ENCODE measurements at regions not wholly inside any gene's neighbourhood (a gene's known extent, or its start where the extent isn't known, plus 50 kb on each side); places are given as distances from the start of the nearest gene placed in this dataset.

DNA sequence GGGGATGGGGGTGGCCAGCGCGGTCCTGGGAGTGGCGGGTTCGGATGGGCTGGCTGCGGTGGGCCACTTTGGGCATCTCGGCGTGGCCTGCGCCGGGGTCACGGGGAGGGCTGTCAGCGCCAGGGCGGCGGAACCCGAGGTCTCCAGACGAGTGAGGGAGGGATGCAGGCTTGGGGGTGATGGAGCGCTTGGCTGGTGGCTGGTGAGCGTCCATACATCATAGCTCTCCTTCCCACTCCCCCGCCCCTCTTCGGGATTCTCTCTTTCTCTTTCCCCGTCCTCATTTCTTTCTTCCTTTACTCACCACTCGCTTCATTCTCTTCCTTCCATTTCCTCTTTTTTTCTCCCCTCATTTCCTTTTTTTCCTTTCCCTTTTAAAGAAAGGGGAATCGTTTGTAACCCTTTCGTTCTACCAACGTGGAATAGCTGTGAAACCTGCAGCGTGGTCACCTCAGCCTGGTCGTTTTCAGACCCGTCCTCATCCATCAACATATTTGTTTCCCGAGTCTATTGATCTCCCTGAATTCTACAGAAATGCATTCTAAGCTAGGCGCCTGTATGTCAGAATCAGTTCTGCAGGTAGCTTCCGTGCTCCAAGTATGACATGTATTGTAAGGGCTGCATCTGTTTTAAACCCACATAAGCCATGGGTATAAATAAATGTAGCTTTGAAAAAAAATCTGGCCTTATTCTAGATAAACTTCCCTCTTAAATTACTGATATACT is 260.3 kb upstream of the E2F7 start:
- POLR2A ChIA-PET = interaction anchor here (0.6 kb wide), 1 partner anchor 351 kb away, joined by 3 read pairs; no protein-coding TSS in a partner anchor
- no peak overlapping the region for H3K4me3 ChIP-seq
- H3K27me3 ChIP-seq (ENCODE audit: control insufficient read depth in 2 of 2, insufficient read depth in 2 of 2, low read length in 2 of 2) = peaks cover 0 to 4% of the 10 kb centered on the region in 2 experiments; a peak in 2 of 5 replicates
- H3K9ac ChIP-seq (ENCODE audit: insufficient read depth in 1 of 2, low read depth in 2 of 2, low read length in 2 of 2) = no peak overlapping the region
- WGBS (ENCODE audit: insufficient coverage, low coverage, missing lambda C conversion rate) = 0% methylated on average over 11 of the region's 30 CpGs
- no peaks in the 10 kb centered on the region for H4K20me1 ChIP-seq (replicated peaks; ENCODE audit: control insufficient read depth, insufficient read depth, low read length)
- H2AFZ ChIP-seq (ENCODE audit: low read depth, low read length) = no peak overlapping the region
- H3K4me2 ChIP-seq (ENCODE audit: insufficient read depth, low read length) = no peak overlapping the region
- ATAC-seq (no peak), FAIRE-seq (no peak), DNase-seq (ENCODE audit: extremely low read depth in 1 of 4, low spot score in 3 of 4) (no peak)
- in situ Hi-C loops (cut with MboI) = no loop called here
- CTCF ChIA-PET (ENCODE audit: low intra/inter-chr PET ratio) = no interaction called here
- H3K9me3 ChIP-seq (replicated peaks; ENCODE audit: control insufficient read depth, insufficient read depth, low read depth, low read length) = no peaks in the 10 kb centered on the region
- no peaks in the 10 kb centered on the region for H3K79me2 ChIP-seq (ENCODE audit: control insufficient read depth, insufficient read depth, low read length)
- no peak overlapping the region for H3K27ac ChIP-seq (ENCODE audit: extremely low read depth, low read depth, low read length)
- intact Hi-C loops (cut with micrococcal nuclease) = loop anchor here (10.0 kb wide), 1 partner anchor 281 kb away; no protein-coding TSS in a partner anchor
- H3K4me1 ChIP-seq (replicated peaks in 1 of 2; ENCODE audit: control insufficient read depth in 2 of 2, insufficient read depth in 2 of 2, low read length in 2 of 2) = peaks cover 0 to 7% of the 10 kb centered on the region in 2 experiments; a peak in 2 of 5 replicates
- no TSS peak for BruUV-seq (replicated peaks)
- no peaks in the 10 kb centered on the region for H3K36me3 ChIP-seq (ENCODE audit: control insufficient read depth, insufficient read depth, low read length)
- H3K9me1 ChIP-seq (ENCODE audit: control insufficient read depth, insufficient read depth, low read length) = no peaks in the 10 kb centered on the region
- no peak for TF ChIP-seq ZBTB1 (CRISPR knock-in tag; IDR thresholded peaks at IDR 0.05; ENCODE audit: borderline replicate concordance, low read depth)
- TF ChIP-seq MEF2D (tag; conservative IDR thresholded peaks at IDR 0.05; ENCODE audit: low read depth) = no peak
- TF ChIP-seq, protein P1, sequence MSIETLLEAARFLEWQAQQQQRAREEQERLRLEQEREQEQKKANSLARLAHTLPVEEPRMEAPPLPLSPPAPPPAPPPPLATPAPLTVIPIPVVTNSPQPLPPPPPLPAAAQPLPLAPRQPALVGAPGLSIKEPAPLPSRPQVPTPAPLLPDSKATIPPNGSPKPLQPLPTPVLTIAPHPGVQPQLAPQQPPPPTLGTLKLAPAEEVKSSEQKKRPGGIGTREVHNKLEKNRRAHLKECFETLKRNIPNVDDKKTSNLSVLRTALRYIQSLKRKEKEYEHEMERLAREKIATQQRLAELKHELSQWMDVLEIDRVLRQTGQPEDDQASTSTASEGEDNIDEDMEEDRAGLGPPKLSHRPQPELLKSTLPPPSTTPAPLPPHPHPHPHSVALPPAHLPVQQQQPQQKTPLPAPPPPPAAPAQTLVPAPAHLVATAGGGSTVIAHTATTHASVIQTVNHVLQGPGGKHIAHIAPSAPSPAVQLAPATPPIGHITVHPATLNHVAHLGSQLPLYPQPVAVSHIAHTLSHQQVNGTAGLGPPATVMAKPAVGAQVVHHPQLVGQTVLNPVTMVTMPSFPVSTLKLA (conservative IDR thresholded peaks at IDR 0.05) = no peak
- TF ChIP-seq SIX5 (IDR thresholded peaks at IDR 0.05; ENCODE audit: borderline replicate concordance in 1 of 2, insufficient read depth in 1 of 2, low read depth in 1 of 2, low read length in 2 of 2) = no peak
- no peak for TF ChIP-seq U2AF2 (optimal IDR thresholded peaks at IDR 0.05; ENCODE audit: low read depth, low read length)
- TF ChIP-seq CREB1 (IDR thresholded peaks at IDR 0.05) = no peak
- no peak for TF ChIP-seq CREB1 (CRISPR knock-in tag; IDR thresholded peaks at IDR 0.05)
- TF ChIP-seq, protein P2, sequence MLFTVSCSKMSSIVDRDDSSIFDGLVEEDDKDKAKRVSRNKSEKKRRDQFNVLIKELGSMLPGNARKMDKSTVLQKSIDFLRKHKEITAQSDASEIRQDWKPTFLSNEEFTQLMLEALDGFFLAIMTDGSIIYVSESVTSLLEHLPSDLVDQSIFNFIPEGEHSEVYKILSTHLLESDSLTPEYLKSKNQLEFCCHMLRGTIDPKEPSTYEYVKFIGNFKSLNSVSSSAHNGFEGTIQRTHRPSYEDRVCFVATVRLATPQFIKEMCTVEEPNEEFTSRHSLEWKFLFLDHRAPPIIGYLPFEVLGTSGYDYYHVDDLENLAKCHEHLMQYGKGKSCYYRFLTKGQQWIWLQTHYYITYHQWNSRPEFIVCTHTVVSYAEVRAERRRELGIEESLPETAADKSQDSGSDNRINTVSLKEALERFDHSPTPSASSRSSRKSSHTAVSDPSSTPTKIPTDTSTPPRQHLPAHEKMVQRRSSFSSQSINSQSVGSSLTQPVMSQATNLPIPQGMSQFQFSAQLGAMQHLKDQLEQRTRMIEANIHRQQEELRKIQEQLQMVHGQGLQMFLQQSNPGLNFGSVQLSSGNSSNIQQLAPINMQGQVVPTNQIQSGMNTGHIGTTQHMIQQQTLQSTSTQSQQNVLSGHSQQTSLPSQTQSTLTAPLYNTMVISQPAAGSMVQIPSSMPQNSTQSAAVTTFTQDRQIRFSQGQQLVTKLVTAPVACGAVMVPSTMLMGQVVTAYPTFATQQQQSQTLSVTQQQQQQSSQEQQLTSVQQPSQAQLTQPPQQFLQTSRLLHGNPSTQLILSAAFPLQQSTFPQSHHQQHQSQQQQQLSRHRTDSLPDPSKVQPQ (CRISPR knock-in tag; IDR thresholded peaks at IDR 0.05; ENCODE audit: borderline replicate concordance) = no peak
- no peak for TF ChIP-seq ADNP (tag; IDR thresholded peaks at IDR 0.05)
- TF ChIP-seq ZNF316 (IDR thresholded peaks at IDR 0.05) = no peak
- no peak for TF ChIP-seq ATF2 (CRISPR knock-in tag; IDR thresholded peaks at IDR 0.05)
- no peak for TF ChIP-seq HMGXB4 (CRISPR knock-in tag; IDR thresholded peaks at IDR 0.05)
- TF ChIP-seq CREBBP (IDR thresholded peaks at IDR 0.05; ENCODE audit: low read depth, low read length) = no peak
- TF ChIP-seq SNIP1 (IDR thresholded peaks at IDR 0.05; ENCODE audit: low read depth) = no peak
- TF ChIP-seq FOXJ2 (tag; IDR thresholded peaks at IDR 0.05) = no peak
